ENCODE measurements at regions not wholly inside any gene's neighbourhood (a gene's known extent, or its start where the extent isn't known, plus 50 kb on each side); places are given as distances from the start of the nearest gene placed in this dataset.

DNA sequence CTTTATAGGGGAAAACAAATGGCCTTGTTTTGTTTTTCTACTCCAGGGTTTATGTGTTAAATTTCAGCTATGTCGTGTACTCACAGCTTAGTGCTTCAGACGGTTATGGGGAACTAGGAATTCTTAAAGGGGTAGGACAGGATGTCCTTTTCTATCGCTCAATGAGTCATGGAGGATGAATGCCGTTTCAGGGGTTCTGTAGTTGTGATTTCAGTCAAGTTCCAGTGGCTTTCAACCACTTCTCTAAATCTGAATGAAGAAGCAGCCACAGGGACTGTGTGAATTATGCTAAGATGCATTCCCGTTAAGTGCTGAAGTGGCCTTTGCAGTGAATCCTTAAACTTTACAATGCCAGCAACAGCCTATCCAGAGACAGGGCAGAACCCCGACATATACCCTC, 1231.7 kb upstream of the ZEB2 start:
- H3K4me2 ChIP-seq (ENCODE audit: low read length) = no peak overlapping the region
- TF ChIP-seq, protein P1, sequence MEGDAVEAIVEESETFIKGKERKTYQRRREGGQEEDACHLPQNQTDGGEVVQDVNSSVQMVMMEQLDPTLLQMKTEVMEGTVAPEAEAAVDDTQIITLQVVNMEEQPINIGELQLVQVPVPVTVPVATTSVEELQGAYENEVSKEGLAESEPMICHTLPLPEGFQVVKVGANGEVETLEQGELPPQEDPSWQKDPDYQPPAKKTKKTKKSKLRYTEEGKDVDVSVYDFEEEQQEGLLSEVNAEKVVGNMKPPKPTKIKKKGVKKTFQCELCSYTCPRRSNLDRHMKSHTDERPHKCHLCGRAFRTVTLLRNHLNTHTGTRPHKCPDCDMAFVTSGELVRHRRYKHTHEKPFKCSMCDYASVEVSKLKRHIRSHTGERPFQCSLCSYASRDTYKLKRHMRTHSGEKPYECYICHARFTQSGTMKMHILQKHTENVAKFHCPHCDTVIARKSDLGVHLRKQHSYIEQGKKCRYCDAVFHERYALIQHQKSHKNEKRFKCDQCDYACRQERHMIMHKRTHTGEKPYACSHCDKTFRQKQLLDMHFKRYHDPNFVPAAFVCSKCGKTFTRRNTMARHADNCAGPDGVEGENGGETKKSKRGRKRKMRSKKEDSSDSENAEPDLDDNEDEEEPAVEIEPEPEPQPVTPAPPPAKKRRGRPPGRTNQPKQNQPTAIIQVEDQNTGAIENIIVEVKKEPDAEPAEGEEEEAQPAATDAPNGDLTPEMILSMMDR (IDR thresholded peaks at IDR 0.05) = no peak
- H2AFZ ChIP-seq = no peak overlapping the region
- H3K27ac ChIP-seq = peak overlapping the region; percentile 15
- H3K4me1 ChIP-seq = no peaks in the 10 kb centered on the region
- no peak overlapping the region for H3K4me3 ChIP-seq (ENCODE audit: low read depth, low read length)
- no peaks in the 10 kb centered on the region for H3K79me2 ChIP-seq
- no peaks in the 10 kb centered on the region for H3K36me3 ChIP-seq (ENCODE audit: control insufficient read depth, insufficient read depth, low read length)
- H3K9me3 ChIP-seq (ENCODE audit: control insufficient read depth, low read length) = no peaks in the 10 kb centered on the region
- H3K27me3 ChIP-seq (ENCODE audit: control insufficient read depth, insufficient read depth, low read length) = no peaks in the 10 kb centered on the region
- H3K9ac ChIP-seq = no peak overlapping the region

DNA sequence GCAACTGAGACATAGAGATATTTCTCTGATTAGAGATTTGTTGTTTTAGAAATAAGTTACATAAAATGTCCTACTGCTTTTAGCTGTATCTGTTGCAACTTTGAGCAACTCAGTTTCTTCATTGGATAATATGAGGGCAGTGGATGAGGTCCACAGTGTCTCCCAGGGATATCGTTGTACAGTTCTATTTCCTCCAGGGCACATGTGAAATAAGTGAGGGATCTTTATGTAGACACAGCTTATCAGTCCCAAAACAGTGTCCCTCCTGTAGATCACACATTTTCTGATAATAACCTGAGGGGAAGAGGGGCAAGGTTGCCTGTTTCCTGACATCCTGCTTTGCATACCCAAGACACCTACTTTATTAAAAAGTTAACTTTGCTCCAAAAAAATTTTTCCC, 1231.2 kb upstream of the ZEB2 start:
- no peaks in the 10 kb centered on the region for H3K79me2 ChIP-seq
- no peak overlapping the region for H2AFZ ChIP-seq
- no peaks in the 10 kb centered on the region for H3K9me3 ChIP-seq (ENCODE audit: control insufficient read depth, low read length)
- no peak overlapping the region for H3K9ac ChIP-seq
- TF ChIP-seq, protein P1 (IDR thresholded peaks at IDR 0.05) = no peak
- no peaks in the 10 kb centered on the region for H3K4me1 ChIP-seq
- H3K36me3 ChIP-seq (ENCODE audit: control insufficient read depth, insufficient read depth, low read length) = no peaks in the 10 kb centered on the region
- H3K4me2 ChIP-seq (ENCODE audit: low read length) = no peak overlapping the region
- H3K27me3 ChIP-seq (ENCODE audit: control insufficient read depth, insufficient read depth, low read length) = no peaks in the 10 kb centered on the region
- no peak overlapping the region for H3K27ac ChIP-seq
- H3K4me3 ChIP-seq (ENCODE audit: low read depth, low read length) = no peak overlapping the region

- Histone ChIP-seq H3K27me3 (ENCODE audit: control insufficient read depth, insufficient read depth, low read length) (no peaks in the 10 kb centered on the region), H3K27ac (no peak overlapping the region), H3K4me3 (ENCODE audit: low read depth, low read length) (no peak overlapping the region), H3K4me2 (ENCODE audit: low read length) (no peak overlapping the region), H3K36me3 (ENCODE audit: control insufficient read depth, insufficient read depth, low read length) (no peaks in the 10 kb centered on the region), H3K4me1 (no peaks in the 10 kb centered on the region), H2AFZ (no peak overlapping the region), H3K79me2 (no peaks in the 10 kb centered on the region), H3K9ac (no peak overlapping the region), H3K9me3 (ENCODE audit: control insufficient read depth, low read length) (no peaks in the 10 kb centered on the region)
- TF ChIP-seq, protein P1 (IDR thresholded peaks at IDR 0.05) = no peak
Measured at GRCh38 chr2:145750612-145751011, 1230.7 kb upstream of the ZEB2 start.

DNA sequence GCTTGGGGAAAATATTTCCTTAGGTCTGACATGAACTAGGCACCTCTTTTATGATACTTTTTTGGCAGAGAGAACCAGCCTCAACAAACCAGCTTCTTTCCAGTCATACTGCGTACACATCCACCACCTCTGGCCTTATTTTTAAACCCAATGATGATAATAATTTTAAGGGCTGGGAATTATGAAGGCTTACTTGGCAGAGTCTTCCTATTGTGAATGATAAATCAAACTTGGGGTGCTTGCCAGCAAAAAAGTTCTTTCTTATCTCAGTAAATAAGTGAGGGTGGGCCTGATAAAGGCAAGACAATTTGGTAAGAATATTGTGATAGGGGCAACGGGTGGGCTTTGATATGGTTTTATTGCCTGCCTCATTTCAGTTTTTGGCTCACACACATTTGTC, 1230.2 kb upstream of the ZEB2 start:
- Histone ChIP-seq H3K79me2 (no peaks in the 10 kb centered on the region), H3K27ac (no peak overlapping the region), H3K4me3 (ENCODE audit: low read depth, low read length) (no peak overlapping the region), H3K36me3 (ENCODE audit: control insufficient read depth, insufficient read depth, low read length) (no peaks in the 10 kb centered on the region), H3K4me1 (no peaks in the 10 kb centered on the region), H2AFZ (no peak overlapping the region), H3K9ac (no peak overlapping the region), H3K27me3 (ENCODE audit: control insufficient read depth, insufficient read depth, low read length) (no peaks in the 10 kb centered on the region), H3K9me3 (ENCODE audit: control insufficient read depth, low read length) (no peaks in the 10 kb centered on the region), H3K4me2 (ENCODE audit: low read length) (no peak overlapping the region)
- TF ChIP-seq, protein P1 (IDR thresholded peaks at IDR 0.05) = no peak

DNA sequence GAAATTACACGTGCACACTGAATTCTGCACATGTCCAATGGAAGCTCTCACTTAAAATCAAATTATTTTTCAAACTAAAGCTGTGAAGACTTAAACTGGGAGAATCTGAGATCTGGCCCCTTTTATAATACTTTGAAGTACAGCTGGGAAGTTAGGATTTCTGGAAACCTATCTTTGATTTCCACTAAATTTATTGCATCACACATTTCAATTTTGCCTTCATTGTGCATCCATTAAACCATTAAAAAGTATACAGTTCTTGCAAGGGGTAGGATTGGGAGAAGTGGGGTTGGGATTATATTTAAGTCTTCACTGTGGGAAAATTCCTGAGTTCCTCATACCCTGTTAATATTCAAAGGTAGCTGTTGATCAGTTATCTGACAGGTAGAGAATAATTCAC, 1229.6 kb upstream of the ZEB2 start:
- Histone ChIP-seq H3K4me3 (ENCODE audit: low read depth, low read length) (no peak overlapping the region), H3K79me2 (no peaks in the 10 kb centered on the region), H3K9ac (no peak overlapping the region), H3K27me3 (ENCODE audit: control insufficient read depth, insufficient read depth, low read length) (no peaks in the 10 kb centered on the region), H3K4me2 (ENCODE audit: low read length) (no peak overlapping the region), H3K9me3 (ENCODE audit: control insufficient read depth, low read length) (no peaks in the 10 kb centered on the region), H3K27ac (no peak overlapping the region), H2AFZ (no peak overlapping the region), H3K36me3 (ENCODE audit: control insufficient read depth, insufficient read depth, low read length) (no peaks in the 10 kb centered on the region), H3K4me1 (no peaks in the 10 kb centered on the region)
- TF ChIP-seq, protein P1 (IDR thresholded peaks at IDR 0.05) = no peak

Data from parathyroid adenoma (tissue), 2 donors.